ENCODE measurements at regions not wholly inside any gene's neighbourhood (a gene's known extent, or its start where the extent isn't known, plus 50 kb on each side); places are given as distances from the start of the nearest gene placed in this dataset.

- no peaks in the 10 kb centered on the region for H3K9me3 ChIP-seq
- H3K27ac ChIP-seq = no peak overlapping the region
- no peaks in the 10 kb centered on the region for H3K27me3 ChIP-seq
- no peak for TF ChIP-seq POLR2A (IDR thresholded peaks at IDR 0.05)
- TF ChIP-seq CTCF (IDR thresholded peaks at IDR 0.05) = peak in 6 of 7 experiments; percentile 31 to 59 (median 52)
- no peaks in the 10 kb centered on the region for H3K4me1 ChIP-seq
- no peaks in the 10 kb centered on the region for H3K36me3 ChIP-seq (replicated peaks in 1 of 2; ENCODE audit: insufficient read depth in 1 of 2, low read depth in 2 of 2)
- DNase-seq (no peak), ATAC-seq (no peak)
- H3K4me3 ChIP-seq = no peak overlapping the region
- 6 to 8% methylated on average over 5 of the region's 5 CpGs for WGBS, 2 donors
- intact Hi-C loops (cut with DNase I) = no loop called here
Measured at GRCh38 chr10:36880898-36881297, 244.5 kb upstream of the ANKRD30A start.

- WGBS, 2 donors = 56 to 59% methylated on average over 6 of the region's 6 CpGs
Measured at GRCh38 chr10:36872702-36873393, 252.6 kb upstream of the ANKRD30A start.

GRCh38 chr10:36840788-36841187 is 284.6 kb upstream of the ANKRD30A start:
- WGBS, 2 donors = 83 to 85% methylated on average over 4 of the region's 4 CpGs
- no peaks in the 10 kb centered on the region for H3K27me3 ChIP-seq
- no peak overlapping the region for H3K4me3 ChIP-seq
- ATAC-seq (no peak), DNase-seq (no peak)
- intact Hi-C loops (cut with DNase I) = no loop called here
- H3K27ac ChIP-seq = no peak overlapping the region
- H3K36me3 ChIP-seq (replicated peaks in 1 of 2; ENCODE audit: insufficient read depth in 1 of 2, low read depth in 2 of 2) = no peaks in the 10 kb centered on the region
- no peaks in the 10 kb centered on the region for H3K4me1 ChIP-seq
- TF ChIP-seq POLR2A (IDR thresholded peaks at IDR 0.05) = no peak
- TF ChIP-seq CTCF (IDR thresholded peaks at IDR 0.05) = no peak
- no peaks in the 10 kb centered on the region for H3K9me3 ChIP-seq

More at GRCh38 chr10:36872702-36873393, 252.6 kb upstream of the ANKRD30A start:
- Histone ChIP-seq H3K27me3 (no peaks in the 10 kb centered on the region), H3K27ac (no peak overlapping the region), H3K36me3 (replicated peaks in 1 of 2; ENCODE audit: insufficient read depth in 1 of 2, low read depth in 2 of 2) (no peaks in the 10 kb centered on the region), H3K9me3 (no peaks in the 10 kb centered on the region), H3K4me1 (no peaks in the 10 kb centered on the region), H3K4me3 (no peak overlapping the region)
- intact Hi-C loops (cut with DNase I) = no loop called here
- TF ChIP-seq POLR2A (IDR thresholded peaks at IDR 0.05) = no peak
- TF ChIP-seq CTCF (IDR thresholded peaks at IDR 0.05) = no peak
- DNase-seq = no peak
- ATAC-seq = no peak

- no peaks in the 10 kb centered on the region for H3K27me3 ChIP-seq
- no peaks in the 10 kb centered on the region for H3K9me3 ChIP-seq
- TF ChIP-seq CTCF (IDR thresholded peaks at IDR 0.05) (no peak), POLR2A (IDR thresholded peaks at IDR 0.05) (no peak)
- no peaks in the 10 kb centered on the region for H3K4me1 ChIP-seq
- ATAC-seq = no peak
- no peak for DNase-seq
- no peaks in the 10 kb centered on the region for H3K36me3 ChIP-seq (replicated peaks in 1 of 2; ENCODE audit: insufficient read depth in 1 of 2, low read depth in 2 of 2)
- no peak overlapping the region for H3K4me3 ChIP-seq
- H3K27ac ChIP-seq = no peak overlapping the region
- intact Hi-C loops (cut with DNase I) = no loop called here
Measured at GRCh38 chr10:36837416-36837815, 288.0 kb upstream of the ANKRD30A start.

GRCh38 chr10:36819781-36820180 is 305.6 kb upstream of the ANKRD30A start:
- Histone ChIP-seq H3K4me3 (no peak overlapping the region), H3K27ac (no peak overlapping the region), H3K9me3 (no peaks in the 10 kb centered on the region), H3K36me3 (replicated peaks in 1 of 2; ENCODE audit: insufficient read depth in 1 of 2, low read depth in 2 of 2) (no peaks in the 10 kb centered on the region), H3K4me1 (no peaks in the 10 kb centered on the region), H3K27me3 (no peaks in the 10 kb centered on the region)
- WGBS, 2 donors = 91 to 100% methylated on average over 3 to 16 of the region's 20 CpGs
- intact Hi-C loops (cut with DNase I) = no loop called here
- TF ChIP-seq CTCF (IDR thresholded peaks at IDR 0.05) (no peak), POLR2A (IDR thresholded peaks at IDR 0.05) (no peak)
- ATAC-seq (no peak), DNase-seq (no peak)
